Parathyroid adenoma (tissue), 2 donors: ENCODE measurements at regions not wholly inside any gene's neighbourhood (a gene's known extent, or its start where the extent isn't known, plus 50 kb on each side); places are given as distances from the start of the nearest gene placed in this dataset.

ENCODE experiments used
- H2AFZ ChIP-seq: fragments of 300-600 bp; sonication (generic); one replicate; pipeline ENCODE4 v1.7.0; 2017; ENCODE audit warnings: antibody characterized with exemption, mild to moderate bottlenecking
- H3K27ac ChIP-seq: fragments of 300-600 bp; sonication (generic); one replicate; pipeline ENCODE4 v1.7.0; 2017
- H3K27me3 ChIP-seq: fragments of 300-600 bp; sonication (generic); one replicate; pipeline ENCODE4 v1.7.0; 2017; ENCODE audit warnings: low read length; ENCODE audit not compliant: control insufficient read depth, insufficient read depth
- H3K36me3 ChIP-seq: fragments of 300-600 bp; sonication (generic); one replicate; pipeline ENCODE4 v1.7.0; 2017; ENCODE audit warnings: low read length; ENCODE audit not compliant: control insufficient read depth, insufficient read depth
- H3K4me1 ChIP-seq: fragments of 300-600 bp; sonication (generic); one replicate; pipeline ENCODE4 v1.7.0; 2017; ENCODE audit warnings: control low read depth
- H3K4me2 ChIP-seq: fragments of 300-600 bp; sonication (generic); one replicate; pipeline ENCODE4 v1.7.0; 2017; ENCODE audit warnings: low read length
- H3K4me3 ChIP-seq: fragments of 300-600 bp; sonication (generic); one replicate; pipeline ENCODE4 v1.7.0; 2017; ENCODE audit warnings: low read depth, low read length
- H3K79me2 ChIP-seq: fragments of 300-600 bp; sonication (generic); one replicate; pipeline ENCODE4 v1.7.0; 2017; ENCODE audit warnings: control low read depth
- H3K9ac ChIP-seq: fragments of 300-600 bp; sonication (generic); one replicate; pipeline ENCODE4 v1.7.0; 2017; ENCODE audit warnings: mild to moderate bottlenecking
- H3K9me3 ChIP-seq: fragments of 300-600 bp; sonication (generic); one replicate; pipeline ENCODE4 v1.7.0; 2017; ENCODE audit warnings: low read length; ENCODE audit not compliant: control insufficient read depth
- CTCF ChIP-seq: fragments of 300-600 bp; sonication (generic); IDR thresholded peaks from one replicate; pipeline ENCODE4 v1.7.0; 2017; ENCODE audit warnings: antibody characterized with exemption, mild to moderate bottlenecking
- donor health status: primary hyperparathyroidism.

GRCh38 chr9:115681585-115681984 is 472.0 kb upstream of the PAPPA start:
- Histone ChIP-seq H3K4me3 (no peak overlapping the region), H2AFZ (no peak overlapping the region), H3K9me3 (no peaks in the 10 kb centered on the region), H3K4me1 (no peaks in the 10 kb centered on the region), H3K4me2 (no peak overlapping the region), H3K27ac (no peak overlapping the region), H3K9ac (no peak overlapping the region), H3K79me2 (no peaks in the 10 kb centered on the region), H3K27me3 (no peaks in the 10 kb centered on the region), H3K36me3 (no peaks in the 10 kb centered on the region)
- no peak for TF ChIP-seq CTCF

GRCh38 chr9:115686069-115686468 is 467.5 kb upstream of the PAPPA start:
- Histone ChIP-seq H3K9me3 (no peaks in the 10 kb centered on the region), H3K4me1 (no peaks in the 10 kb centered on the region)

GRCh38 chr9:115687356-115687755 is 466.2 kb upstream of the PAPPA start:
- no peaks in the 10 kb centered on the region for H3K79me2 ChIP-seq
- H3K36me3 ChIP-seq: no peaks in the 10 kb centered on the region
- no peak overlapping the region for H3K4me2 ChIP-seq
- H3K9me3 ChIP-seq: no peaks in the 10 kb centered on the region
- H3K27me3 ChIP-seq: no peaks in the 10 kb centered on the region
- TF ChIP-seq CTCF: no peak
- H3K4me1 ChIP-seq: no peaks in the 10 kb centered on the region
- H3K4me3 ChIP-seq: no peak overlapping the region
- no peak overlapping the region for H3K27ac ChIP-seq
- H3K9ac ChIP-seq: no peak overlapping the region
- no peak overlapping the region for H2AFZ ChIP-seq

More at GRCh38 chr9:115686069-115686468, 467.5 kb upstream of the PAPPA start:
- Histone ChIP-seq H3K79me2 (no peaks in the 10 kb centered on the region), H3K27me3 (no peaks in the 10 kb centered on the region), H3K27ac (no peak overlapping the region), H3K9ac (no peak overlapping the region), H3K4me3 (no peak overlapping the region), H2AFZ (no peak overlapping the region), H3K36me3 (no peaks in the 10 kb centered on the region), H3K4me2 (no peak overlapping the region)
- TF ChIP-seq CTCF: no peak

GRCh38 chr9:115689331-115689730 is 464.3 kb upstream of the PAPPA start:
- TF ChIP-seq CTCF: no peak
- no peak overlapping the region for H3K4me2 ChIP-seq
- no peaks in the 10 kb centered on the region for H3K79me2 ChIP-seq
- H3K9ac ChIP-seq: no peak overlapping the region
- H3K4me1 ChIP-seq: no peaks in the 10 kb centered on the region
- H2AFZ ChIP-seq: no peak overlapping the region
- no peak overlapping the region for H3K4me3 ChIP-seq
- no peaks in the 10 kb centered on the region for H3K36me3 ChIP-seq
- H3K27ac ChIP-seq: no peak overlapping the region
- H3K27me3 ChIP-seq: no peaks in the 10 kb centered on the region
- H3K9me3 ChIP-seq: no peaks in the 10 kb centered on the region

GRCh38 chr9:115690786-115691496 is 462.6 kb upstream of the PAPPA start:
- Histone ChIP-seq H2AFZ (no peak overlapping the region), H3K4me2 (no peak overlapping the region), H3K79me2 (no peaks in the 10 kb centered on the region), H3K9ac (no peak overlapping the region), H3K27me3 (no peaks in the 10 kb centered on the region), H3K9me3 (no peaks in the 10 kb centered on the region), H3K4me3 (no peak overlapping the region), H3K27ac (no peak overlapping the region), H3K36me3 (no peaks in the 10 kb centered on the region), H3K4me1 (no peaks in the 10 kb centered on the region)
- TF ChIP-seq CTCF: no peak
